ENCODE measurements at regions not wholly inside any gene's neighbourhood (a gene's known extent, or its start where the extent isn't known, plus 50 kb on each side); places are given as distances from the start of the nearest gene placed in this dataset.

GRCh38 chr2:116645155-116645554 is 1169.3 kb upstream of the DDX18 start:
- no peak for DNase-seq (ENCODE audit: low read depth)

DNA sequence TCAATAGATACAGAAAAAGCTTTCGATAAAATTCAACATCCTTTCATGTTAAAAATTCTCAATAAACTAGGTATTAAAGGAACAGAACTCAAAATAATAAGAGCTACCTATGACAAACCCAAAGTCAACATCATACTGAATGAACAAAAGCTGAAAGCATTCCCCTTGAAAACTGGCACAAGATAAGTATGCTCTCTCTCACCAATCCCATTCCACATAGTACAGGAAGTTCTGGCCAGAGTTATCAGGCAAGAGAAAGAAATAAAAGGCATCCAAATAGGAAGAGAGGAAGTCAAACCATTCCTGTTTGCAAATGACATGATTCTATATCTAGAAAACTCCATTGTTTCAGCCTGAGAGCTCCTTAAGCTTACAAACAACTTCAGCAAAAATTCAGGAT is 1145.8 kb upstream of the DDX18 start:
- no peak for DNase-seq (ENCODE audit: low read depth)

DNA sequence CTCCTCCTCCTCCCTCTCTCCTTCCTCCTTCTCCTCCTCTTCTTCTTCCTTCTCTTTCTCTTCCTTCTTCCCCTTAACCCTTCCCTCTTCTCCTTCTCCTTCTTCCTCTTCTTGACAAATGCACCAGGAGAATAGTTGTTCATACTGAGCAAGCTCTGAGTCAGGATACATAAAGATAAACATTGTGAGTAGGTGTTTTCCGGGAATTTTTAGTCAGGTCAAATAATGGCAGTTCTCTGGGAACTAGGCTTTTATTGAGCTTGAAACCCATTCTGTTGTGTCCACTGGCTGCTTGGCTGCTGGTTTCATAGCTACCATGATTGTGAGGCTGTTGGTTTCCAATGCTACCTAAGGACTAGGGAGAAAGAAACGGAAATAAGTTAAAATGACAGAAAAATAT is 1144.7 kb upstream of the DDX18 start:
- no peak for DNase-seq (ENCODE audit: low read depth)

DNA sequence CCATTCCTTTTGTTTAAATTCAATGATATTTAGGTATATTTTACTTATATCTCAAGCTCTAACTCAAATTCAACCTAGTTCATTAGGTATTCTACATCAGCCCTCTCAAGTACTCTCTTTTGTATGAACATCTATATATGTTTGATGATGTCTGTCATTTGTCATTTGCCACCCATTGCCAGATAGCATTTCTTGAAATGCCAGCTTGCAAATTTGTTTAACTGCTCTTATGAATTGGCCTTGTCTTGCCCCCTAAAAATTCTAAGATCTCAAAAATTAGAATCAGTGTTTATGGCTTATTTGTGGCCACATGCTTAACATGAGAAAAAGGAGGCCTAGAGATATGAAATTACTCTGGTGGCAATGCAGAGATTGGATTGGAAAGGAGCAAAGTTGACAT is 1140.3 kb upstream of the DDX18 start:
- no peak for DNase-seq (ENCODE audit: low read depth)

- no peak for DNase-seq (ENCODE audit: low read depth)
Measured at GRCh38 chr2:116676776-116677175, 1137.7 kb upstream of the DDX18 start.

- DNase-seq (ENCODE audit: low read depth), result no peak
Measured at GRCh38 chr2:116680256-116680936, 1134.1 kb upstream of the DDX18 start.

DNA sequence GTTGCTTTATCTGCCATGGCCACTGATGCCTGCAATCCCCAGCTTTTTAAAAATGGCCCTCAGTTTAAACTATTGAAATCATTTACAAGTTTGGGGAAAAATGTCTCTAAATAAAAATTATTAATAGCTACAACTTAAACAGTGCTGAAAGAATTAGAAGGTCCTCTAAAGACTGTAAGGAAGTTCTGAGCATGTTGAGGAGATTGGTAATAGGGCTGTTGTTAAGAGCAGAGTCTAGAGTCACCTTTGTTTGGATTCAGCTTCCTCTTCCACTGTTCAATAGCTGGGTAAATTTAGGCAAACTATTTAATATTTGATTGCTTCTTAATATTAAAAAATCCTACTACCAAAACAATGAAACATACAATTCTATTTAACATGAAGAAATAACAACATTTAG is 1127.1 kb upstream of the DDX18 start:
- no peak for DNase-seq (ENCODE audit: low read depth)

DNA sequence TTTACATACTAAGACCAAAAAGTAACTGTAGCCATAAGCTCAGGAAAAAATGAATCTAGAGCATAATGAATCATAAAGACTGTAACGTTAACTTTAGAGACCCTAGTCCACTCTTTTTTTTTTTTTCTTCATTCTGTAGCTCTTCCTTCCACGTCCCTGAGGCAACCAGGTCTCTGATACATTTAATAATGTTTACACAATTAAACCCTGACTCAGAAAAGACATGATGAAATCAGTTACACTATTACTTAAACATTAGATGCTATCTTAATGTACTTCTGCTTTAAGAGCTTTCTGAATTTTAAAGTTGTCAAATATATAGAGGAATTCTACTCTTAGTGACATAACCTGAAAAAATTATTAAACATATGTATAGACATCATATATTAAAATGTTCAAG is 1121.5 kb upstream of the DDX18 start:
- no peak for DNase-seq (ENCODE audit: low read depth)

DNA sequence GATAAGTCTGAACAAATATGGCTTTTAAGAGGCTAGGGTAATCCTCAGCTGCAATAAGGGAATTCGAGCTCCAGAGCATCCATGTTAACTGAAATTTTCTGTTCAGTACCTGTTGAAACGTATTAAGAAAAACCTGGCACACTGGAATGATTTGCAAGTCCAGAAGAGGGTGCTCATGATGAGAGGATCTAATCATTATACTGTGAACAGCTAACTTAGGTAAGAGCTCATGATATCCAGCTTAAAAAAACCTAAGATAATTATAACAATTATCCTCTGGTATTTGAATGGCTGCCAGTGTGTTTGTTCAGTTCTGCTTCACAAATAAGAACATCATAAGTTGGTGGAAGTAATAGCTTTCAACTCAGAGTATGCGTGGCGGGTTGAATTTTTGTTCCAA is 1118.3 kb upstream of the DDX18 start:
- DNase-seq (ENCODE audit: low read depth), result no peak

- no peak for DNase-seq (ENCODE audit: low read depth)
Measured at GRCh38 chr2:116696903-116697302, 1117.6 kb upstream of the DDX18 start.

DNA sequence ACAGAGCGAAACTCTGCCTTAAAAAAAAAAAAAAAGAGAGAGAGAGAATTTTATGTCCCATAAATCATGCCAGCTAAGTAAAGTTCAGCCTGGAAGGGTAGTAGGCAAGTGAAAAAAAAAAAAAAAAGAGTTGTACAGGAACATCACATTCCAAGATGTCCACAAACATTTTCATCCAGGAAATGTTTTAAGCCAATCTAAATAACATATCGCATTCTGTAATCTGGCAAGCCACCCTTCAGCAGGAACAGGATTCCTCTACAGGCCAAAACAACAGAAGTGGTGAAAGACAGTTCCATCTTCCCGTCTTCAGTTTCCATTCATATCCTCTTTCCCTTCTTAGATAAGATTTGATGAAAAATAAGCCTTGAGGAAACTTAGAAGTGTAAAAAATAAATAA is 1108.1 kb upstream of the DDX18 start:
- no peak for DNase-seq (ENCODE audit: low read depth)

GRCh38 chr2:116716038-116716437 is 1098.5 kb upstream of the DDX18 start:
- DNase-seq (ENCODE audit: low read depth), result no peak

DNA sequence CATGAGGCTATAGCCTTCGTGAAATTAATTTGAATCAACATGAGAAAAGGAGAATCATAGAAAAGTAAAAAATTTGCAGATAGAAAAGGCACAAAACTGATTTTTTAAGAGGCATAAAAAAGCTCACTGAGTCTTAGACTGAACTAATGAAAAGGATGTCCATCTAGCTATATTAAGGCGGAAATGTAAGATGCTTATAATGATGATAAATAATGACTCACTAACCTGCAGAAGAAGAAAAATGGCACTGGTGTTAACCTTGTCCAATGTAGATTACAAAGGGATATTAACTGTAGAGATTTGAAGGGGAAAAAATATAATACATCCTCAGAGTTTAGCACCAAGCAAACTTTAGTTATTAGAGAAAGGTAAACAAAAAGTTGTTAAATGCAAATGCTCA is 1098.0 kb upstream of the DDX18 start:
- no peak for DNase-seq (ENCODE audit: low read depth)

DNA sequence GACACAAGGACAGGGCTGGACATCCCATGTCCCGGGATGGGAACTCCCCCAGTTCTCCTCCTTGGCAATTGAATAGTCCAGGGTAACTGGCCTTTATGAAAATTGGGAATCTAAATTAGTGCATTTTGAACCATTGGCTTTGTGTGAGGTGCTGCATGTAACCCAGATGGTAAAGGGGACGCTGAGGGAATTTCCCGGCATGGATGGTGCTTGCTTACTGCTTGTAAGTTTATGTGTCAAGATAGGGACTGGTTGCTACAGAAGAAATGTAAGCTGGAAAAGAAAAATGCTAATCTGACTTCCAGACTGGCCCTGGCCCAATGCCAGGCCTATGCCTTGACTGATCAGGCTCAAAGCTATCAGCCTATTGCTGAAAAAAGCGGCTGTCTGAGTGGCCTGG is 1096.7 kb upstream of the DDX18 start:
- no peak for DNase-seq (ENCODE audit: low read depth)

DNA sequence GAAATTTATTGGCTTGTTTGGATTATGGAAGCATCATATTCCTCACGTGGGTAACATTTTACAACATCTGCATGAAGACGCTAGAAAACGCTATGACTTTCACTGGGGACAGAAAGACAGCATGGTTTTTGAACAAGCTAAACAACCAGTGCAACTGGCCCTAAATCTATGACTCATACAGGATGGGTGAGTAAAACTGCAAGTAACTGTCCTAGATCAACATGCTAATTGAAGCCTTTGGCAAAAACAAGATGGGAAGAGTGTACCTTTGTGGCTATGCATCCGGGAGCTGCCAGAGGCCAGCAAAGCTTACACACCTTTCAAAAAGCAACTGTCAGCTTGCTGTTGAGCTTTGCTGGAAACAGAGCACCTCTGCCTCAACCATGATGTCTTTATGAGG is 1096.0 kb upstream of the DDX18 start:
- DNase-seq (ENCODE audit: low read depth), result no peak

GRCh38 chr2:116719836-116720235 is 1094.7 kb upstream of the DDX18 start:
- DNase-seq (ENCODE audit: low read depth), result peak; percentile 17

- no peak for DNase-seq (ENCODE audit: low read depth)
Measured at GRCh38 chr2:116724550-116724949, 1089.9 kb upstream of the DDX18 start.

DNA sequence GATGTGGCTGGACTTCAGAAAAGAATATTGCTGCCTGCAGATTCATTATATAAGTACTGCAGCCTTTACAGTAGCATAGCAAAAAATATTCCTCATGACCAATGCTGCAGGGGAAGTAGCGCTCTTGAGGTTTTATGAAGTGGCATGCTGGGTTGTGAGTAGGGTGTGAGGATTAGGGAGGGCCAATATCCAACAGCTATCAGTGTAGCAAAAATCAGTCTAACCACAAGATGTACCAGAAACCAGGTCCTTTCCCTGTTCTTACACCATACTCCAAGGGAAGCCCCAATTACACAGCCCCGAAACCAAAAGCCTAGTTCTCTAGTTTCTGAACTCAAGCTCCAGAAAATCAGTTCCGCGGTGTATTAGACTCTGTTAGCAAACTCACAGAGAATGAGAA is 1082.2 kb upstream of the DDX18 start:
- DNase-seq (ENCODE audit: low read depth), result no peak

DNA sequence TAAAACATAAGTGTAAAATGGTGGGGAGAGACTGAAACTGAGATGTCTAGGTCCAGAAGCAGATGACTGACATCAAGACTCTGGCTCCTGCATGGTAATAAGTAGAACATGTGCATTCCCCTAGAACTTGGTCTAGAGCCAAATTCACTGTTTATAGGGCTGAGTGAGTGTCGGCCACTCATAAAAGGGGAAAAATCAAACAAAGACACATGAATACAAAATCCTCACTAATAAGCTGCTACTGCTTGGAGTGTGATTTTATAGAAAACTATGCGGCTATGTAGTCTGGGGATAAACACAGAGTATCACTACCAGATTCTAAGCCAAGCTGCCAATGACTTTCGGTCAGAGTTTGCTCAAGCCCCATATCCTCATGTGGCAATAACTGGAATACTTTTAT is 1080.8 kb upstream of the DDX18 start:
- DNase-seq (ENCODE audit: low read depth), result no peak

GRCh38 chr2:116737951-116738350 is 1076.5 kb upstream of the DDX18 start:
- no peak for DNase-seq (ENCODE audit: low read depth)

DNA sequence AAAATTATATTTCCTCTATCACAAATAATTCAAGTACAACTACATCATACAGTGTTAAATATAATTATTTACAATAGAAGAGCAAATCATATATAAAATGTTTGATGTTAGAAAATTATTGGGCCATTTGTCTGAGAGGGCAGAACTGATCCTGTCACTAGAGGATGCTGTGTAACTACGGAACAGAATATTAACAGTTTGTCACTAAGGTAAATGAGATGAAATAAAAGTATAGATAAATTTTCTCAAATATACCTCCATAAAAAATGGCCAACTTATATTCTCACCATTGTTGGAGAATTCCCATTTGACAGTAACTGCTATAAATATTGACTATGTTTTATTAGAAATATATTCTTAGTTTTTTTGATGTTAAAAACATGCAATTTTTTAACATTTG is 1067.4 kb upstream of the DDX18 start:
- no peak for DNase-seq (ENCODE audit: low read depth)

DNA sequence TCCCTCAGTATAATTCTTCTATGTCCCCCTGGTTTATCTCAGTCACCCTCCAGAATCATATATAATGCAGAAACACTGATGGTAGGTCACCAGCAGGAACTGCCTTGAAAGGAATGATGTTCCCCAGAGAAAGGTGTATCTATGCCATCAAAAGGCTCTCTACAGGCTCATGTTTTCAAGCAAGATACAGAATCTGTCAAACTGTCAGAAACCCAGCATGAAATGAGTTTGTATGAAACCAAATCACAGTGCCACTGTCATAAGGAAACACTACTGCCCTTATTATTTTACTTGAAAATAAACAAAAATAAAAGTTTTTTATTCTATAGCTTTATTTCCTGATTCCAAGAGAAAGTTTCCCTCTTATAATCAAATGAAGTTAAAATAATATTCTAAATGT is 1064.5 kb upstream of the DDX18 start:
- DNase-seq (ENCODE audit: low read depth), result no peak

GRCh38 chr2:116754381-116755101 is 1060.0 kb upstream of the DDX18 start:
- DNase-seq (ENCODE audit: low read depth), result no peak

- no peak for DNase-seq (ENCODE audit: low read depth)
Measured at GRCh38 chr2:116761864-116762263, 1052.6 kb upstream of the DDX18 start.
